SIG-M5 treated with dmso at 0.1 percent for 504 hours (cell line): ENCODE measurements at regions not wholly inside any gene's neighbourhood (a gene's known extent, or its start where the extent isn't known, plus 50 kb on each side); places are given as distances from the start of the nearest gene placed in this dataset.

Source experiments
- DNase-seq: peaks from one replicate; lab custom pipeline; 2025; ENCODE audit not compliant: unreplicated experiment; lab: John Stamatoyannopoulos, UW

DNA sequence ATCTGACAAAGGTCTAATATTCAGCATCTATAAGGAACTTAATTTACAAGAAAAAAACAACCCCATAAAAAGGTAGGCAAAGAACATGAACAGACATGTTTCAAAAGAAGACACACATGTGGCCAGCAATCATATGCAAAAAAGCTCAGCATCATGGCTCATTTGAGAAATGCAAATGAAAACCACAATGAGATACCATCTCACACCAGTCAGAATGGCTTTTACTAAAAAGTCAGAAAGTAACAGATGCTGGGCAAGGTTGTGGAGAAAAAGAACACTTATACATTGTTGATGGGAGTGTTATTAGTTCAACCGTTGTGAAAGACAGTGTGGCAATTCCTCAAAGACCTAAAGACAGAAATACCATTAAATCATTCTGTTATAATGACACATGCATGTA is 289.9 kb upstream of the MMS22L start:
- no peak for DNase-seq

DNA sequence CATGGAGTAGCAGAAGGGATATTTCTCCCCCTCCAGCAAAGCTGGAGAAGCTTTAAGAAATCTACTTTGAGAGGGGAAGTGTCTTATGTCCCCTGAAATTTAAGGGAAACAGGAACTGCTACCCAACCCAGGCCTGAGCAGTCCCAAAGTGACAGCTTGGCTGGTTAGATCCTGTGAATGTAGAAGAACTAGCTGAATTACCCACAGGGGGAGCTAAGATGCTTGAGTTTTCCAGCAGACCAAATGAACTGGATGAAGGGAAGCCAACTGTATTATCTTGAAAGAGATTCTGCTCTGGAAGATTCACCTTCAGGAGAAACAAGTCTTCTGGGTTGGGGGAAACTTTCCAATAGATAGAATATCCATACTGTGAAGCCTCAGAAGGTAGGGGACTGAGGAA is 303.3 kb upstream of the MMS22L start:
- DNase-seq = peak; percentile 2

DNA sequence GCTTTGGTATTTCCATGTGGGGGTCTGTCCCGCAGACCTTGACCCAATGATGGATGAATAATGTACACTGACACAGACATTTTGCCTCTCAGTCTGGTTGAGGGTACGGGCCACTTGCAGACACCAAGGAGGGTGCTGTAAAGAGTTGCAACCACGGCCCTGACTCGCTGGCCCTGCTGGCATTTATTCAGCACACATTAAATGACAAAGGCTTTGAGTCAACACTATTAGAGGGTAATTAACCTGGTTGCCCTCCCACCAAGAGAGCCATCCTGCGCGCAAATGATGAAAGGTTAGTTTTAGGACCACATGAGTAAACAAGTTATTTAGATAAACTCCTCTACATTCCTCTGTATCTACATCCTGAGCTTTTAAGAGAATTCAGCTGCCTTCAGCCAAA is 308.9 kb upstream of the MMS22L start:
- no peak for DNase-seq

DNA sequence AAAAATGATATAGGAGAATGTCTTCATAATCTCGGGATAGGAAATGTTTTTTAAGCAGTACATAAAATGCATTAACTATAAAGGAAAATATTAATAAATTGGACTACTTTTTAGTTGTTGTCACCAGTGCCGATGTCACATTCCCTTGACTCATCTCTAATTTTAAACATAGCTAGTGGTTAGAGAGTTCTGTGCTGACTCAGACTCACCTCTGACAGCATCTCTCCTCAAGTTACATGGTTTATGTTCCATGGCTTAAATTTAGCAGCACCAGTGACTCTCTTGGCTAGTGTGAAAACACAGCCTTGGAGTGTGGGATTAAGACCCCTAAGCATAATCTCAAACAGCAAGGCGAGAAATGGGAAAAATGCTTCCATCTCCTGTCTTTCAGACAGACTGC is 311.8 kb upstream of the MMS22L start:
- no peak for DNase-seq

DNA sequence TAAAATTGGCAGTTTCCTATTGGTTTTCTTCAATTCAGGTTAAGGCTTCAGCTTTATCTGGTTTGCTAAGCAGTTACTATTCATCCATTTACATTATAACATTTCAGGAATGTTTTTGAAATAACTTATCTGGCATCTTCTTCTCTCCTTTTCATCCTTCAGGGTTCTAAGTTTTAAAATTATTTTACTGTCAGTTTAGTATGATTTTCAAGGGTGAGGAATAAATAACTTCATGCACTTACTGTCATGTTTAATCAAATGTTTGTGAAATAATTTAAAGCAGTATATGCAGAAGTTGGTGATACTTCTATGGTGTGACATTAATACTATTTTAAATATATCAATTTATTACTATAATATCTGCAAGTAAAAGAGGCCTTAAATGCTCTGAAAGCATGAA is 338.1 kb upstream of the MMS22L start:
- no peak for DNase-seq

DNA sequence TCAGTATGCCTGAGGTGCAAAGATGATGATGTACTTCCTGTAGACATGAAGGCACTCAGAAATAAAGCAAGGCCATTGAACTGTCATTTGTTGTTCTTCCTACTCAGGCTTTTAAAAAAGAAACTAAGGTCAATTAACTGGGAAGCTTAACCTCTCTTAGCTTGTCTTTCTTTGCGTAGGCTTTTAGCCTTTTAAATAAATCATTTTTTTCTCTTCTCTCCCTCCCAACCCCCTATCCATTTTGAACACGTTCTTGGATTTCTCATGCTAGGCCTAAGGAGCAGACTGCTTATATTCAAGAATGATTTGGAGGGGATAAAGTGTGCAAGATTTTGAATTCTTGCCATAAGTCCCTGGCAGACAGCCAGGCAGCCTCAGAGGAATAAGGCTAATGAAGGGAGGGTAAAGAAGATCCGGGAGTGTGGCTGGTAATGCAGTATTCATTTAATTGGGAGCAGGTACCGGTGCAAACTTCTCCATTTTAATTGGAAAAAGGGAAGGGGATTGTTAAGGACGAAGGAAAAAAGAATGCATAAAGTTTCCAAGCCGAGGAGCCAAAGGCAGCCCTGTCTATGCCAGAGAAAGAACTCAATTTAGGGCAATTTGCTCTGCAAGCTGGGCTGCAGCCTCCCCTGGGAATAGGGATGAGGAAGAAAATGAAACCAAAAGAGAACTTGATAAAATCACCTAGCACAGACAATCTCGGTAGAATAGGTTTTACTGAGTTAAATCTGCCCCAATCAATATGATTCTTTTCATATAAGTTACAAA is 343.8 kb upstream of the MMS22L start:
- DNase-seq = no peak

DNA sequence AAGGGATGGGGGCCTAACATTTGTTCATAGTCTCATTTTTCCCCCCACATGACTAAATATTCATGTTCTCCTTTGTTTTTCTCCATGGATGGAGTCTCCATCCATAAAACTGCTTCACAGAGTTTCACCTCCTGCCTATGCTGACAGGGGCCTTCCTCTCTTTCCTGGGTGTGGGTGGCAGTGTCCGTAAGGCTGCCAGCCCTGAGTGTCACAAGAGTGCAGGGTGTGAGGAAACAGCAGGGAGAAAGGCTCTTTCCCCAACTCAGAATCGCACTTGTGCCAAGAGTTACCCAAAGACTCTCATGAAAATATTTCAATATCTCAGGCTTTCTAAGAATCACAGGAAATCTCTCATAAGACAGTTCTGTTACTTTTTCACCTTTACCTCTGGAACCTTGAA is 346.2 kb upstream of the MMS22L start:
- no peak for DNase-seq

DNA sequence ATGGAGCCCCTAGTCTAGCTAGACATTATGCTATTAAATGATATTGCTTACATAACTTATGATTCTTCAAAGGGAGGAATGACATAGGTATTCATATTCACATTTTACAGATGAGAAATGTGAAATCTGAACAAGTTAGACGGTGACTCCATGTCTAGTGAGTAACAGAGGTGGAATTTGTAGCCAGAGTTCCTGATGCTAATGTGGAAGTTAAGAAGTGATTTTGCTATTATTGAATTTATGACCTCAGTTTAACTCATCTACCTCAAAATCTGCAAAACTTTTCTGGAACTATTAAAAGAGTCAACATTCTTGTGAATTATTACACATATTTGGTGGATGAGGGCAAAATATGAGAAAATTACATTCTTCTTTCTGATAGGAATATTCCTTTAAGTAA is 347.6 kb upstream of the MMS22L start:
- DNase-seq = no peak

DNA sequence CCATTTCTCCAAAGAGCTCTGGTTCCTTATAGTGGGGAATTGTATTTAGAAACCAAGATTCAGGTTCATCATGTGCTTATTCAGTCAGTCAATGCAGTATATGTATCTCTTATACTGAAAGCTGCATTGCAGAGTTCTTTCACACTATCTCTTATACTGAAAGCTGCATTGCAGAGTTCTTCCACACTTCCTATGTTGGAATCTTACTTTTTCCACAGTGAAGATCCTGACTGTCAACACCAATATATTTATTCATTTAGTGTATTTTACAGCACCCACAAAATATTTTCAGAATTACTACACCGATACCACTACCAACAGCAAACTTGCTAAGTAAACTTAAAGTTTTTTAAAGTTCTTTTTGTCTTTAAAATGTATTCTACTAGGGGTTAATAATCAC is 349.3 kb upstream of the MMS22L start:
- no peak for DNase-seq

DNA sequence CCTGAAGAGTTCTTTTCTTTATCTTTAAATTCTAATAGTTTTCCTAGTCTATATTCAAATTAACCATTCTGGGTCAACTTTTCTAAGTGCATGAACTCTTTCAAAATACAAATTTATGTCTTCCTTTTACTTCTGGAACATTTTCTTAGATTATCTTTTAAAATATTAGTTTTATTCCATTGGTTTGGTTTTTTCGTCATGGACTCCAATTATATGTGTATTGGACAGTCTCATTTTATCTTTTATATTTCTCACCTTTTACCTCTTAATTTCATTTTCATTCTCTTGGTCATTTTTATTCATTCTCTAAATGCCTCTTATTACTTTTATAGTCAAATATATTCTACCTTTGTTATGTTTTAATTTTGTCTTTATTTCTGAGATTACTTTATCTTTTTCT is 356.7 kb upstream of the MMS22L start:
- no peak for DNase-seq

DNA sequence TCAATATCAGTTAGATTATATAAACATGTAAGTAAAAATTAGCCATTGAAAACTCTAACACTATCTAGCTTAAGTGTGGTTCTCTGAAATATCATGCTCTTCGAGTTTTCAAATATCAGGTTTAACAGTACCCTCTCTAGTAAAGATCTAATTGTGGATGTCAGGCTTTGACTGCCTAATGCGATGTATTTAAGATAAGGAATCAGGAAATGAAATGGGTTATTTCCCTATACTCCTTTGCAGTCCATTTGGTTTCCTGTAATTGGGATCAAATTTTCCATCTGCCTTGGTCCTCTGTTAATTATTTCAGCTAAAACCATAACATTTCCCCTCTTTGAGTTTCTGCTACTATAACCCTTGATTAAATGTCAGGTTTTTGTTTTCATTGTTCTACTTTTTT is 361.3 kb upstream of the MMS22L start:
- no peak for DNase-seq

DNA sequence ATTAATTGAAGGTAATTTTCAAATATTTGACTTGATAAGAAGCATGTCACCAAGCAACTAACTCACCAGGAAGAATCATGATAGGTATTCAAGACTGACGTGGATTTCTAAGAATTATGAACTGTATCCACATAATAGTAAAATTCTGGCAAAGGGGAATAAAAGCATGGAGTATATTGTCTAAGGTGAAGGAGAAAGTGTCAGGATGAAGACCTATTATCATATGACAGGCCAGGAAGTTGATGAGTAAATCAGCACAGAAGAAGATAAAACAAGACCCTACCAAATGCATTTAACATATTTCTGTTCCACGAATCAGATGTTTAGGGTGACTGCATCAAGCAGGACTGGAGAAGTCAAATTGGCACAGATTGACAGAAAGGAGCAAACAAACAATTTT is 362.7 kb upstream of the MMS22L start:
- DNase-seq = no peak

DNA sequence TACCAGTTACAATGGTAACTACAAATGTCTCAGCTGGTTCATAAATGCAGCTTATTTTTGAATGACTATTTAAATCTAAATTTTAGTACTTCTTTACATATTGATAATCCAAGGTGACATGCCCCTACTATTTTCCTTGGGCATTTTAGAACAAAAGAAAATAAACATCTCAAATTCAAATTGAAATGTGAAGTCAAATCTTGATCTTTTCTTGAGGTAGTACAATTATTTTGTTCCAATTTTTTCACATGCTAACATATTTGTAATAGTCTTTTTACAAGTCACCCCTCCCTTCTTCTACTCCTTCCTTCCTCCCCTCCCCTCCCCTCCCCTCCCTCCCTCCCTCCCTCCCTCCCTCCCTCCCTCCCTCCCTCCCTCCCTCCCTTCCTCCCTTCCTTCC is 370.1 kb upstream of the MMS22L start:
- no peak for DNase-seq

DNA sequence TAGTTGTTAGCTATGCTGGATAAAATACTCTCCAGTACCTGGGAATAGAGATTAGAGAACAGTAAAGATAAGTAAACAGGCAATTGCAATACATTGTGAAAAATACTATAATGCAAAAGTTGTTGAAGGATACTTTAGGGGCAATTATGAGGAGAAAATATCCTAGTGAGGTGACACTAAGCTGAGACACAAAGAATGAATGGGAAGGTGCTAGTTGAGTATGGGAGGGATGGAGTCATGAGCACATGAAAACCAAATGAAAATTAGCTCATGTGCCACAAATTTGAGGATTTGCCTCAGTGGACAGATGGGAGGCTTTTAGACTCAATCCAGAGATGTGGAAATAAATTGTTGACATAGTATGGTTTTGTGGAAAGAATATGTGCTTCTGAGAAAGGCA is 370.5 kb upstream of the MMS22L start:
- no peak for DNase-seq

DNA sequence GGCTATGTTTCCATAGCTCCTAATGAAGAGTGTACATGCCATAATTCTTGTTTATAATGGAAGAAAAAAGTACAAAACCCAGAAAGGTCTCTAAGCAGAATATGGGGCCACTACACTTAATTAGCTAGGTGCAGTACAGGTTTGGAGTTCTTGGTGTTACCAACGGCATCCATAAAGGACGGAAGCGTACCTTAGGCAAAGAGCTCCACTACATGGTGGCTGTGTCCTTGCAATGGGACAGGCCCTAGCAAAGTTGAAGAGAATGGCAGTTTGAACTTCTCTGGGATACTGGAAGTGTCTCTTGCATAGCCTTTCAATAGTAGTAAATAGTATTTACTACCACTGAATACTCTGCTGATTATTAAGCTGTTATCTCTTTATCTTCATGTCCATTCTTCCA is 371.7 kb upstream of the MMS22L start:
- DNase-seq = no peak

DNA sequence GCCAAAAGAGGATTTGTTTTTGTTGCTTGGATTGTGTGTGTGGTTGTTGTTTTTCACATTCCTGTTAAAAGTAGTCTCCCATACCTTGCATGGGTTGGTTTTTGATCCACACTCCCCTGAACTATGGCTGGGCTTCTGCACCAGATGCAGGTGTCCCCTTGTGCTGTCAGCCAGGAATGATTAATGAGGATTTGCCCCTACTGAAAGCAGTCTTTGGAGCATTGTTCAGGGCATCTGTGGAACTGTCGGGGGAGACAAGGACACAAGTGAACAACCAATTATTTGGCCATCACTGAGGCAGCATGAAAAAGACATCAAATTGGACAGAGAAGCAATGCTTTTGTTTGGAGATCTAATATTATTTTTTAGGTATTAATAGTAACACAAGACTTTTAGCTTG is 373.2 kb upstream of the MMS22L start:
- DNase-seq = no peak

DNA sequence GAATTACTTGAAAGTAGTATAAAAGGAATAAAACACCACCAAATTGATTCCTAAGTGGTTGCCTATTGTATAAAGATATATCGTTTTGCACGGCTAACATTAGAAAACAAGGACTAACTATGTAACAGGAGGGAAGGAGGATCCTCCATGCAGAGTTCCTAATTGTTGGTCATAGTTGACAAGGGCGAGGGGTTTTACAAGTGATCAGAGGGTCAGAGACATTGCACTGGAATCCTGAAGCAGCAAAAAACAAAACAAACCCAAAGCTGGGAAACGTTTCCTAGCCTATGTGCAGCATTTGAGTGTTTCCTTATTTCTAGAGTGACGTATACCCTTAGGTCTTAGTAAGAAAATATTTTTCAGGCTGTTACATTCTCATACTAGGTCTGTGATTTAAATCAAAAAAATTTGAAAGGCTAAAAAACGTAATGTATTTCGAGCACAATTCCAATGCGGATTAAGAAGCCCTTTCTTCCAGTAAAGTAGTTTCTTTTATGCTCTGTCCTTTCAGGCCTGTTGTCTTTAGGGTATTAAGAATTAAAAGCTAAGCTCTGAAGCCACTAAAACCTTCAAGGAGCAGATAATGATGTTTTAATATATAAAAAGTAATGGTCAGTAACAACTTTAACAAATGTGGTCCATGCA is 373.8 kb upstream of the MMS22L start:
- no peak for DNase-seq

DNA sequence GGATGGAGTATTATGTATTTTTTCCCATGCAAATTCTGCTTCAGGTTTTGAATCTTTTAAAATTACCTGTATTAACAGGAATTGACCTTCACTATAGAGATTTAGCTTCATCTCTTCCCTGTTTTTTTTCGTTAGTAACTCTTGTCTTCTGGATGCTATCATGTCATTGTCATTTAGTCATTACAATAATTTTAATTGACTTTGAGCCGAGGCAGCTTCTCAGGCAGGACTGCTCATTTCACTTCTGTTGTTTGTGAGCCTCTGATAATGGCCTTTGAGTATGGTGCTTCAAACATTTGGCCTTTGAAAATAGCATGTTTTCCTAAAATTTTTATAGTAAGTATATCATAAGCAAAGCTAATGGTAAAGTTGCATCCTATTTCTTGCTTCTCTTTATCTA is 375.1 kb upstream of the MMS22L start:
- no peak for DNase-seq

DNA sequence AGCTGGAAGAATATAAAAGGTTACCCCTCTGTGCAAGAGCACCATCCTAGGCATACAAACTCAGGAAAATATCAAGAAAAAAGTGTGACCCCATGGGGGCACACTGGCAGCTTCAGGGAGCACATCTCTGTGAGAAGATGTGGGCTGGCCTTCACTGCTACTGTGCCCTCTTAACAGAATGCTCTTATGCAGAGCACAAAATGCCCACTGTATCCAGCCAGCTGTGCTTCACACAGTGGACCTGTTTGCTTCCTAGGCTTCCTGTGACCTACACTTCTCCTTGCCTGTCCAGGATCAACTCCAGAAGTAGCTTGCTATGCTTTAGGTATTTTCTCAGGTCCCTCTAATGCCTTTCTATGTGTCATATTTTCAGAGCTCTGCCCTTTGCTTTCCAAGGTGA is 380.2 kb upstream of the MMS22L start:
- no peak for DNase-seq

DNA sequence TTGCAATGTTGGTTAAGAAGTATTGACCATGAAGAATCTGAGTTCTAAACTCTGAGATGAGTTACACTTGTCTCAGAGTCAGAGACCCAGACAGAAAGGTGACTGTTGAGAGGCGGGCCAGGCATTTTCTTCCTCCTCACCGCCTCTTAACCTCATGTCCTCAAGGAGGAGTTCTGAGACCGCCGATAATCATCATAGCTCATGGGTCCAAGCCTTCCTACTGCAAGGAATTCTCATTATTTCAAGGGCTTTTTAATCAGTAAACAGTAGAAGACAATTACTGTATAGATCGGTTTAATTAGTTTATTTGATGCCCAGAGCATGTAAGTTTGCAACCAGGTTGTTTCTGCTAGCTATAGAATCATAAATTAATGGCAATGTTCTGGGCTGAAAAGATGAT is 382.4 kb upstream of the MMS22L start:
- DNase-seq = no peak

DNA sequence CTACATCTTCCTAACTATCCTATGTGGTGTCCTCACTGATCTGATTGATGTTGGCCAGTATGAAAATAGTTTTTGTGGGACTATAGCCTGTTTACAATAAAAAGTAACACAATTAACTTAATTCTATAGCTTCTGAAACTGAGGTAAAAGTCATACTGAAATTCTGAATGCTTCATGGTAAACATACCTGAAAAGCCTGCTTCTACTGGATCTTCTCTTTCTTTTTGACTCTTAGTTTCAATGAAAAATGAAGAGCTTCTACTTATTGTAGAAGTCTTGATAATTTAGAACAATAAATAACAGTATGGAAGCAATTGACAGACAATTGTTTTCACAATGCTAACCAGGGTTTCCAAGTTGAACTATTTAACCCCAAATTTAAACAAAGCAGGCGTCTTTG is 383.9 kb upstream of the MMS22L start:
- no peak for DNase-seq

DNA sequence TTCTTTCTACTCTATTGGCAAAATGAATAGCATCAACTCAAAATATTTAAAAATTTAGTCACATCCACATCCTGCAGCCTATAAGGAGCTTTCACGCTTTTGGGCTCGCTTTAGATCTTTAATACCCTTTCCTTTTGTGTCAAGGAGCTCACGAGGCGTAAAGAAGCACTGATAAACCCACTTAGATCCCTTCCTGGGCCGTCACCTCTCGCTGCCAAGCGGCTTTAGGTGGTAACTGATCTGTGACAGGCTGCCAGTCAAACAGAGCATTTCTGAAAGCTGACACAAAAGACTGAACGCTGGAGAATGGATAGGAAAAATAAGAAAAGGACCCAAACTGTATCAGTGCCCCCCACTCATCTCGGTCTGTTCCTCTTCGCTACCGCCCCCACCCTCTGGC is 385.7 kb upstream of the MMS22L start:
- DNase-seq = no peak
